ENCODE measurements at regions not wholly inside any gene's neighbourhood (a gene's known extent, or its start where the extent isn't known, plus 50 kb on each side); places are given as distances from the start of the nearest gene placed in this dataset.

DNA sequence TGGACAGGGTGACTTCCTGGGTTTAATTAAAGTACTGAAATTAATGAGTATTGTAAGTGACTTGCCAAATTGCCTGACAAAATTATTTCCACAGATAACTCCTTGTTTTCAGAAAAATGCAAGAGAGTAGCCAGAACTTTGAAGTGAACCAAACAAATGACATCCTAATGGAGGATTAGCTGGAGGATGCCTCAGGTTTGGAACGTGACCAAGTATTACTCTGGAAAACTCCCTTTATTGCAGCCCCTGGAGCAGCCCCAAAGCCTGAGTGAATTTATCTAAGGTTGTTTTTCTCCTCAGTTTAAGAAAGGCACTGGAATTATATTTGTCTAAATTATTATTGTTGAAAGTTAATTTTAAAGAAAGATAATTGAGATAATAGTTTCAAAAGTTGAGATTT is 343.6 kb upstream of the MTNR1B start:
- no peak for DNase-seq
- ChIA-PET POLR2A (no interaction called here), CTCF (no interaction called here)
- no peak overlapping the region for H3K4me3 Mint-ChIP-seq
- H3K27ac Mint-ChIP-seq = no peak overlapping the region
- no peaks in the 10 kb centered on the region for H3K27me3 Mint-ChIP-seq
- no peaks in the 10 kb centered on the region for H3K4me1 Mint-ChIP-seq
- no peaks in the 10 kb centered on the region for H3K9me3 Mint-ChIP-seq
- H3K36me3 Mint-ChIP-seq (ENCODE audit: low read depth) = no peaks in the 10 kb centered on the region

DNA sequence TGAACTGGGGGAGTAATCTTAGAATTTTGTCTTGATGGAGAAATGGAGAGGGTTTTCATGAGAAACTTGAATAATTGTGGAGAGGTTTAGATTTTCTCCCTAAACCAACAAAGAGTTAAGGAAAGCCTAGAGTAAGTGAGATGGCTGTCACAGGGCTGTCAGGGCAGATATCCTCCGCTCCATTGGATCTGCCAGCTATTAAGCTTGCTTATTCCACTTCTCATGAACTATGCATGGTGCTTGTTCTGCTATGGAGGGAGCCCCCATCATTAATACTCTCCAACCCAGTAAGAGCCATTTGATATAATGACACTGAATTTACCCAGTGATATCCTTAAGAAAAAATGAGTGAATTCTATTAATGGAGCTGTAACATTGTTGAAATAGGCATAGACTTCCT is 342.8 kb upstream of the MTNR1B start:
- Mint-ChIP-seq H3K27ac (no peak overlapping the region), H3K4me3 (no peak overlapping the region), H3K4me1 (no peaks in the 10 kb centered on the region), H3K9me3 (no peaks in the 10 kb centered on the region), H3K27me3 (no peaks in the 10 kb centered on the region), H3K36me3 (ENCODE audit: low read depth) (no peaks in the 10 kb centered on the region)
- CTCF ChIA-PET = no interaction called here
- no peak for DNase-seq
- POLR2A ChIA-PET = no interaction called here

DNA sequence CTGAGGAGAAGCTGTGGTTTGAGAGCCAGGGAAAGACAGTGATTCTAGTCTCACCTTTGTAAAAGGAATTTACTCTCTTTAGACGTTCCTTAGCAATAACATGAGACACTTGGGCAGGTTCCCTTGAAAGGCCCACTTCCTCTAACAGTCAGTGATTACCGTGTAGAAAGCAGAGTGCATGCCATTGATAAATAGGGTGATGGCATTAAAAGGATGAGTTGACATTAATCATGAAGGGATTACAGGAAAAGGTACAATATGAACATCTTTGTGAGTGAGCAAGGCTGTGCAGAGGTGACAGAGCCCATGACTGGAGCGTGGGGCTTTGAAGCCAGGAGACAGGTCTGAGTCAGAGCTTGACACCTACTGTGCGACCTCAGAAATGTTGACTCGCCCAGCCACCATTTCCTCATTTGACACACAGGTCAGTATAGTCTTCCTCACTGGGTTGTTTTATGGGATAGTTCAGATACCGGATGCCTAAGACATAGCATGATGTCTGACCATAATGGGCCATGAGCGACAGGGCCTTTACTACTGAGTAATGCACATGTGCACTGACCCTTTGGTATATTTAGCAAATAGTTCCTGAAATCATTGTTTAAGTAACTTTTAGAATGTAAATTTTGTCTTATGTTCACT is 341.7 kb upstream of the MTNR1B start:
- Mint-ChIP-seq H3K27me3 (no peaks in the 10 kb centered on the region), H3K9me3 (no peaks in the 10 kb centered on the region), H3K27ac (no peak overlapping the region), H3K36me3 (ENCODE audit: low read depth) (no peaks in the 10 kb centered on the region), H3K4me3 (no peak overlapping the region), H3K4me1 (no peaks in the 10 kb centered on the region)
- POLR2A ChIA-PET = no interaction called here
- CTCF ChIA-PET = no interaction called here
- DNase-seq = no peak

DNA sequence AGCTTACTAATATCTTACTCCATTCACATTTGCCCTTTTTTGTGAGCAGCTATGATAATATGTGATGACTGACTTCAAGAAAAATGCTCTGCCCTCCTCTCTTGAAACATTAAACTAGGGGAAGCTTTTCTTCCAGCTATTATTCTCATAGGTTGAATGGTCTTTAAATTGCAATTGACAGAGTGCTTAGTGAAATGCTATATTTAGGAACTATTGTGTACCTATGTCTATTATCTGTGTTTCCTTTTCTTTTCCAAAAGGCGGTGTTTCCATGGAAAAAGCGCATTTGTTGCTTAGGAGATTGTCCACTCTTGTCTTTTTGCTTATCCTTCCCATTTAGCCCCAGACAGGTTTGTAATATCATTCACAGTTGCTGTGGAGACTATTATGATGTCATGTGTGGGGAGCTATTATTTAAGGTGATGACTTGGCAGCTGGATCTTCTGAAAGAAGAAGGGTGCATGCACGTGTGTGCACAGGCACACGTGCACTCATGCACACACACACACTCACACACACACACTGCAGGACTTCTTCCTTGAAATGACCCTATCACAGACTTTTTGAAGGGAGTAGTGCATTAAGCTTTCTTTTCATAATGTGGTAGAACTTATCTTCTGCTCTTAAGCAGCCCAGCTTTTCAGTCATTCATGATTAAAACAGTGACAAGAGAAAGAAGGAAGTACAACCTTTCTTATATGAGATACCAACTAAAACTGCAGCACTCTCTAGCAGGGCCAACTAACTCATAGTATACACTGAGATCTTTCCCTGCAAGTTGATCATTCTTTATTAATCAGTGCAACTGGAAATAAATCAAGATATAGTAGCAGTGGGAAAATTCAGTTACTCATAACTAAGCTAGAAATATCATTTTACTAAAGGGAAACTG is 340.8 kb upstream of the MTNR1B start:
- Mint-ChIP-seq H3K36me3 (ENCODE audit: low read depth) (no peaks in the 10 kb centered on the region), H3K4me1 (no peaks in the 10 kb centered on the region), H3K9me3 (no peaks in the 10 kb centered on the region), H3K27me3 (no peaks in the 10 kb centered on the region), H3K4me3 (no peak overlapping the region), H3K27ac (no peak overlapping the region)
- ChIA-PET POLR2A (no interaction called here), CTCF (no interaction called here)
- no peak for DNase-seq

DNA sequence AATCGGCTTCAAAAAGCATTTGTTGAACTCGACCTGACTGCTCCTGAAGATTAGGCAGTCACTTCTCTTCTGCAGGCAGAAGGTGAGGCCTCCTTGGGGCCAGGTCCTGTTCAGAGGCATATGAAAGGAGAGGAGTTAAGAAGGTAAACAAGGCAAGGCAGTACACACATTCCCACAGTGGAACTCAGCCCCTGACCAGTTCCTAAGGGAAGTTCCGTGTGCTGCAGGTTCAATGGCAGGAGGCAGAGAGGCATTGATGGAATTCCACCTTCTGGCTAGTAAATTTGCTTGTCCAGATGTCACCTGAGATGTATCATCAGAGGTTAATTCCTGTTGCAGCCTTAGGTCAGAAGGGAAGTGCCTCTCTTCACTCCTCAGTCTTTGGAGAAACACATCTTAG is 337.0 kb upstream of the MTNR1B start:
- ChIA-PET CTCF (no interaction called here), POLR2A (no interaction called here)
- Mint-ChIP-seq H3K9me3 (no peaks in the 10 kb centered on the region), H3K36me3 (ENCODE audit: low read depth) (no peaks in the 10 kb centered on the region), H3K27me3 (no peaks in the 10 kb centered on the region), H3K4me3 (no peak overlapping the region), H3K4me1 (no peaks in the 10 kb centered on the region), H3K27ac (no peak overlapping the region)
- no peak for DNase-seq

DNA sequence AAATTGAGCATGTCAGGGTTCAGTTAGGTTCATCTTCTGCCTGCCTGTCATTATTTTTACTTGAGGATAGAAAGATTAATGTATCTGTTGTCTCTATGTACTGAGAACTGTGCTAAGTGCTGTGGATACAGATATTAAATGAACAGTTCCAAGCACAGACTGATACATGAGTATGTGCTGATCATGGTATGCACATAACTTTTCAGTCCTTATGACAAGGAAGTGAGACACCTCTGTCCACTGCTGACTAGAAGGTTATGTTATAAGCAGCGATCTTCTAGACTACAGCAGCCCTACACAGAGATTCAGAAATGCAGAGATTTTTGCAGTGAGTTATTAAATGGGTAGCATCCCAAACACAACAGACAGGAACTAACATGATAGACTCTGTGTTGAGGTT is 335.6 kb upstream of the MTNR1B start:
- no peaks in the 10 kb centered on the region for H3K4me1 Mint-ChIP-seq
- H3K27me3 Mint-ChIP-seq = no peaks in the 10 kb centered on the region
- no peaks in the 10 kb centered on the region for H3K9me3 Mint-ChIP-seq
- ChIA-PET CTCF (no interaction called here), POLR2A (no interaction called here)
- no peak overlapping the region for H3K27ac Mint-ChIP-seq
- H3K4me3 Mint-ChIP-seq = no peak overlapping the region
- no peak for DNase-seq
- H3K36me3 Mint-ChIP-seq (ENCODE audit: low read depth) = no peaks in the 10 kb centered on the region

DNA sequence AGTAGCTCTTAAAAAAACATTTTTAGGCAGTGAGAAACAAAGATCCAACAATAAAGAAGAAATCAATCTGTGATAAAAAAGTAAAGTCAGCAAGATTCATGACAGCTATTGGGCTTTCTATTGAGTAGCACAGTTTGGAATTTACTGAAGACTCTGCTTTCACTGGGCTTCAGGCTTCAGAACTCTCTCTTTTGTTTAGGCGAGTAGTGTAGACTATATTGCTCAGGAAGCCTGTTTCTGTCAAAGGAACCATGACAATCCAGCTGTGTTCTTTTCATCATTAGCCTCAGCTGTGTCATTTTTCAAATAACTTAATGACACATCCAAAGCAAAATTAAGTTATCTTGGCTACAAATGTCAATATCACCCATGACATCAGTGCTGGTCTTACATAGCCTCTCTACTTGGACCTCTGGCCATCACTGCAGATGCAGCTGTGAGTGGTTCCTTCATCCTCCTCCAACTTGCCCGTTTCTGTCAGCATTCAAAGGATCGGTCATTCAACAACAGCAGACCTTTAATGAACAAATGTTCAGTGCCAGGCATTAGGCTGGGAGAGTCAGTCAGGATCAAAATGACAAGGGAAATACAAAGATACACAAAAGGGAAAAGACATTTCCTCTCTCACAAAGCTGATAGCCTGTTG is 332.8 kb upstream of the MTNR1B start:
- no peak for DNase-seq
- Mint-ChIP-seq H3K9me3 (no peaks in the 10 kb centered on the region), H3K27ac (no peak overlapping the region), H3K27me3 (no peaks in the 10 kb centered on the region), H3K36me3 (ENCODE audit: low read depth) (no peaks in the 10 kb centered on the region), H3K4me1 (no peaks in the 10 kb centered on the region), H3K4me3 (no peak overlapping the region)
- ChIA-PET POLR2A (interaction anchor here (0.6 kb wide), 1 partner anchor 1120 kb away, joined by 3 read pairs; no protein-coding TSS in a partner anchor), CTCF (no interaction called here)

DNA sequence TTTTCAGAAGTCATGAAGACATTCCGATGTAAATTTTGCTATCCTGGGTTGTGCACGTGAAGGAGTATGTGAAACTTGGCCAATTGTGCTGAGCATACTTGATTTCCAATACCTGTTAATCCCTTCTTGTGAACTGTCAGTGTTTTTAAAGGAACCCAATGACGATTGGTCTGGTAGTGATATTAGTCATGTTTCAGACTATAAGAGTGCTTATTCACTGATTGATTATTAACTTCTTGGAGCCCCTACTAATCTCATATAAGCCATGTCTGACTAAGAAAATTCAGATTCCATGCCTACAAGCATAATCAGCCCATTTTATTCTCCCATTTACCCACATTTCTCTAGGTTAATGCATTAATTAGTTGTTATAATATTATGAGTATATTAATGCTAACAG is 330.8 kb upstream of the MTNR1B start:
- Mint-ChIP-seq H3K36me3 (ENCODE audit: low read depth) (no peaks in the 10 kb centered on the region), H3K9me3 (no peaks in the 10 kb centered on the region), H3K4me1 (no peaks in the 10 kb centered on the region), H3K4me3 (no peak overlapping the region), H3K27ac (no peak overlapping the region), H3K27me3 (no peaks in the 10 kb centered on the region)
- ChIA-PET CTCF (no interaction called here), POLR2A (no interaction called here)
- no peak for DNase-seq

DNA sequence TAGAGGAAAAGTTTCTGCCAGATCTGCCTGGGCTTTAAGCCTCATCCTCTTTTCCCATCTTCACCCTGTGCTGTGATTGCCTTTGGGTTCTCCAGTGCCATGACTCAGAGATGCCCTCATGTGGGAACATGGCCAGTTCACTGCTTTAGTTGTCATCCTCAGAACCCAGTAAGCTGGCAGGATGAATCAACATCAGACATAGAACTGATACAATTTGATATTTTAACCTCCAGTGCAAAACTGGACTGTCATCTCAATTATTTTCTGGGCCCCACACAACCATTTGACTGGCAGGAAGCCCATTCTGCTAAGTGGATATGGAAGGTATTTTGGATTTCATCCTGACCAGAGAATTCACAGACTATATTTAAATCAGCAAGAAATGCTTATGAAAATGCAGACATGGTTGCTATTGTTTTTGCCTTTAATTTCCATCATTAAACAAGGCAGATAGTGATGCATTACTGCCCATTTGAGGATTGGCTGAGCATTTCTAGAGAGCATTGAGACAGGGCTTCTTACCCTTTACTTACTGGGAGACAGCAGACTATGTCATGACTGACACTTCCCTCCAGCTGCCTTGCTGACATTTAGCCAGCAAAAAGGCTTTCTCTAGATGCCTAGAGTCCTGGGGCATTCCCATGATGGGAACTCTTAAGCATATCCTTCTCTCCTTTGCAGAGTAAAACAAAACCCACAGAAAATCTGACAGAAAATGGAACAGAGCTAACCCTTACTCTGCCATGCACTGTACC is 327.1 kb upstream of the MTNR1B start:
- Mint-ChIP-seq H3K4me1 (no peaks in the 10 kb centered on the region), H3K36me3 (ENCODE audit: low read depth) (no peaks in the 10 kb centered on the region), H3K4me3 (no peak overlapping the region), H3K9me3 (no peaks in the 10 kb centered on the region), H3K27me3 (no peaks in the 10 kb centered on the region), H3K27ac (no peak overlapping the region)
- no peak for DNase-seq
- ChIA-PET POLR2A (no interaction called here), CTCF (no interaction called here)

DNA sequence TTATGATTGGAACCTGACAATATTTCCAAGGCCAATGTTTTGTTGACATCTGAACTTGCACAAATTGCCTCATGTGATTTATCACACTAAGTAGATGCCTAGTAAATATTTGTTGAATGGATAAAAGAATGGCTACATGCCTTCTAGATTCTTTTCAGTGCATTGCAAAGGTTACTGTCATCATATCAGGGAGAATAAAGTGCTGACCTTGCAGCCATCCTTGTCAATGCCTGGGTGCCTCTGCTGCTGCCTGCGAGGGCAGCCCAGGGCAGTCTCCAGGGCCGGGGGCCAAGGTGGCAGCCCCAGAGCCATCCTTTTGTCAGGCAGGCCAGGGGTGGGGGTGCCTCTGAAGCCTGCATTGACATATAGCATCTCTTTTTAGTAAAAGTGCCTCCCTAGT is 325.6 kb upstream of the MTNR1B start:
- H3K27me3 Mint-ChIP-seq = no peaks in the 10 kb centered on the region
- no peaks in the 10 kb centered on the region for H3K36me3 Mint-ChIP-seq (ENCODE audit: low read depth)
- ChIA-PET POLR2A (no interaction called here), CTCF (no interaction called here)
- H3K9me3 Mint-ChIP-seq = no peaks in the 10 kb centered on the region
- no peaks in the 10 kb centered on the region for H3K4me1 Mint-ChIP-seq
- H3K4me3 Mint-ChIP-seq = no peak overlapping the region
- no peak for DNase-seq
- no peak overlapping the region for H3K27ac Mint-ChIP-seq

DNA sequence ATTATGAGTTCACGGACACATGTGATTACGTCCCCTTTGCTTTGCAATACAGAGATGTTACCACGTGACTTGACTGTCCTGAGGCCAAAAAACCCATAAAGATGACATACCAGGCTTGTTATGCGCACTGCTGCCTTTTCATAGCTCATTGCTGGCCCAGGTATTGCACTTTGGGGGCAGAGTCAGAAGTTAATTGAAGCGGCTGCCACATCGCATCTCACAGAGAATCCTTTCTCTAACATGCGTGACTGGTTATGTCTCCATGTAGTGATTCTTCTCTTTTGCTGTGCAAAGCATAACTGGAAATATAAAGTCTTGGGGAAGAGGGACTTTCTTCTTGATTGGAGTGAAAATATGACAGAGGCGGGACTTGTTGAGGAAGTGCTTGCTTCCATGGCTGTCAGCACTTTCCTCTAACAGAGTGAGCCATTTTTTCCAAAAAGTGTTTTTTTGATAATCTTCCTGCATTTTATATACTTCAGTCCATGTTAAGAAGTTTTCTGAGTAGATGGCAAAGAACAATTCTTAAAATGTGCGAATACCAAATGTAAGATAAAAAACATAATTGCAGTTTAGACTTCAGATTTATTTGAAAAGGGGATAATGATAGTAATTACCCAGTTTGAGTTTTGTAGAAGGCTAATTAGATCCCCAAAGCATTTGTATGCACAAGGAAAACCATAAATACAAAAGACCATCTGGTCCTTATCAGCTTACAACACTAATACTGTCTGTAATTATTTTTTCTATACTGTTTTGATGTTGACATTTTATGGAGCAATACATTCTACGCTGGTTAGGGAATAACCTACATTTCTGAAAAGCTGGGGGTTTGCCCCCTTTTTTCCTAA is 324.6 kb upstream of the MTNR1B start:
- no peak overlapping the region for H3K4me3 Mint-ChIP-seq
- H3K4me1 Mint-ChIP-seq = no peaks in the 10 kb centered on the region
- CTCF ChIA-PET = interaction anchor here (0.7 kb wide), 1 partner anchor 905 kb away, joined by 3 read pairs; no protein-coding TSS in a partner anchor
- POLR2A ChIA-PET = no interaction called here
- no peaks in the 10 kb centered on the region for H3K27me3 Mint-ChIP-seq
- no peak overlapping the region for H3K27ac Mint-ChIP-seq
- DNase-seq = no peak
- no peaks in the 10 kb centered on the region for H3K9me3 Mint-ChIP-seq
- no peaks in the 10 kb centered on the region for H3K36me3 Mint-ChIP-seq (ENCODE audit: low read depth)

DNA sequence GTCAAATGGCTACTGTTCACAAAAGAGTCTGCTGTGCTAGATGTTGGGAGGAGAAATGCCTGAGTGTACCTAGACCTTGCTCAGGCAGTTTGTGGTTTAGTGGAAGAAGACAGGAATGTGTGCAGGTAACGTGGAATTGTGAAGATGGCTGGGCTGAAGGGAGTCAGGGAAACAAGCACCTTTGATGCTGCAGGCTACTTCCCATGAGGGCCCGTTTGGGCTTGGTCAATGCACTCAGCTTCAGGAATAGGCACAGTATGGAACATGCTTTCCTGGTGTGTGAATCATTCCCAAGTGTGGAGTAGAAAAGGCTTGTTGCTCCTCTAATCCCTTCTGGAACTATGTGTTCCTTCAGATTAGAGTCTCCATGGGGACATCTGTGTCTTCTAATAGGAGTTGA is 318.3 kb upstream of the MTNR1B start:
- CTCF ChIA-PET = no interaction called here
- H3K9me3 Mint-ChIP-seq = peaks cover 2% of the 10 kb centered on the region
- DNase-seq = no peak
- POLR2A ChIA-PET = no interaction called here
- no peaks in the 10 kb centered on the region for H3K4me1 Mint-ChIP-seq
- no peaks in the 10 kb centered on the region for H3K36me3 Mint-ChIP-seq (ENCODE audit: low read depth)
- no peak overlapping the region for H3K4me3 Mint-ChIP-seq
- no peaks in the 10 kb centered on the region for H3K27me3 Mint-ChIP-seq
- H3K27ac Mint-ChIP-seq = no peak overlapping the region

DNA sequence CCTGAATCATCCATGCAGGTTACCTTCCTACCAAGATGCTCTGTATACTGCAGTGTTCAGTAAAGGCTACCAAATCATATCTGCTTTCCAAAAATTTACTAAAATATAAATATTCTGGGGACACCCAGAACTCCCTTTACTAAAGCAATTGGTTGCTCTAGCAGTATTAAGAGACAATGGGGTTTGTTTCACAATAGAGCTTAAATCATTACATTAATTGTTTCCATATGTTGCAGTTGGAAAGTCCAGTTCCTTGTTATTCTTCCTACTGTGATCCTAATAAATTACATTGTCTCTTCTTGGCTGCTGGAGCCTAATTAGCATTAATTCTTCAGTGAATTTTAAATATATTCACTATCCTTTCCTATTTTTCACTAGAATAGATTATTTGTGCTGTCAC is 316.0 kb upstream of the MTNR1B start:
- Mint-ChIP-seq H3K36me3 (ENCODE audit: low read depth) (no peaks in the 10 kb centered on the region), H3K27me3 (no peaks in the 10 kb centered on the region), H3K27ac (no peak overlapping the region), H3K4me3 (no peak overlapping the region), H3K9me3 (peaks cover 2% of the 10 kb centered on the region), H3K4me1 (no peaks in the 10 kb centered on the region)
- no peak for DNase-seq
- ChIA-PET CTCF (no interaction called here), POLR2A (no interaction called here)
